CD4-positive, alpha-beta T cell treated with Interleukin-21 for 1 hour (primary cell): ENCODE measurements at regions not wholly inside any gene's neighbourhood (a gene's known extent, or its start where the extent isn't known, plus 50 kb on each side); places are given as distances from the start of the nearest gene placed in this dataset.

Source experiments
- DNase-seq: peaks from one replicate; pipeline ENCODE4 v3.0.0-alpha.2; 2020

DNA sequence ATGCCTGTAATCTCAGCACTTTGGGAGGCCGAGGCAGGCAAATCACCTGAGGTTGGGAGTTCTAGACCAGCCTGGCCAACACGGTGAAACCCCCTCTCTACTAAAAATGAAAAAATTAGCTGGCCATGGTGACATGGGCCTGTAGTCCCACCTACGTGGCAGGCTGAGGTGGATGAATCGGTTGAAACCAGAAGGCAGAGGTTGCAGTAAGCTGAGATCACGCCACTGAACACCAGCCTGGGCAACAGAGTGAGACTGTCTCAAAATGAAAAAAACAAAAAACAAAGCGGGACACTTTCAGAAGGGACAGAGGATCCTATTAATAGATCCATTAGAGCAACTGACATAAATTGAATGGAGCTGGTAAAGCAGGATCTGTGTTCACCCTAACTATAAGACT is 89.6 kb upstream of the SGCD start:
- DNase-seq = no peak

DNA sequence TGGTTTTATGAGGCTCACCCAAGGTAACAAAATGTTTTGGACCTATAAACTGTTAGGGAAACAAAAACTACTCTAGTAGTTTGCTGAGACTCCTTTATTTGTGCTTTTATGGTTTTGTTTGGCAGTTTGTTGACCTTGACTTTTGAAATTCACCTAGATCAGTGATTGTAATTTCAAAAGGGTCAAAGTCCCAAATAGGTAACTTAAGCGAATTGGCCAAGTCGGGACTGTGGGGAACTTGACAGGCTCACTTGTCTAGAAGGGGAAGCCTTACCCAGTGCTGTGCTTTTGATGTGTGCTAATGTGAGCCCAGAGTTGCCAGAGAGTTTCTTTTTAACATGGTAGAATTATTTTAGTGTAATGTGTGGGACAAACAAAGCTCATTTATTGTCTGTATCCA is 87.2 kb upstream of the SGCD start:
- DNase-seq = no peak

DNA sequence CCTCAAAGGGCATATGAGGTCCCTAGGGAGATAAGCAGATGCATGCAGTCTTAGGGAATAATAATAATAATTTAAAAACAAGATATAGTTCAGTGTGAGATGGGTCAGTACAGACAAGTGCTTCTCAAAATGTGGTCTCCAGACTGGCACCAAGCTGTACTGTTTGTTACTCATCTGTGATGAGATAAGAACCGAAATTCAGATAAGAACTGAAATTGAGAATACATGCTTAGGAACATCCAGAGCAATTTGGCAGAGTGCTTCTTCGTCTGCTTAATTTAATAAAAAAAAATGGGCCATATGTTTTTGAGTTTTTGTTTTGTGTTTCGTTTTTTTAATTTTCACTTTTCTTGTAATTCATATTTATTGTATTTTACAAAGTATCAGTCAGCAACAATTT is 86.5 kb upstream of the SGCD start:
- no peak for DNase-seq

DNA sequence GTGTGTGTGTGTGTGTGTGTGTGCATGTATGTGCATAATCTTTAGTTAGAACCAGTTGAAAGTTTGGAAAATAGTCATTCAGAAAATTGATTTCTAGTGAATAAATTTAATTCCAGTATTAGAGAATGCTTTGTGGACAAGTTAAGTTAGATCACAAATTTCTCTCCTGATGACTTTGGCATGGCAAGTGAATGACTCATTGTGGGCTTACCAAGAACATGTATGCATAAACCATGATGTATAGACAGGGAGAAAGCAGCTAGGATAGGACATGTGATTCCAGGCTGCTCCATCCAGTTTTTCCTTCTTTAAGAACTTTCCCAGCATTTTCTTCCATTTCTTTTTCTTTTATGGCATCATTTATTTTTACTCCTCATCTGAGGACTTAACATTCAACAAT is 85.7 kb upstream of the SGCD start:
- DNase-seq = no peak

DNA sequence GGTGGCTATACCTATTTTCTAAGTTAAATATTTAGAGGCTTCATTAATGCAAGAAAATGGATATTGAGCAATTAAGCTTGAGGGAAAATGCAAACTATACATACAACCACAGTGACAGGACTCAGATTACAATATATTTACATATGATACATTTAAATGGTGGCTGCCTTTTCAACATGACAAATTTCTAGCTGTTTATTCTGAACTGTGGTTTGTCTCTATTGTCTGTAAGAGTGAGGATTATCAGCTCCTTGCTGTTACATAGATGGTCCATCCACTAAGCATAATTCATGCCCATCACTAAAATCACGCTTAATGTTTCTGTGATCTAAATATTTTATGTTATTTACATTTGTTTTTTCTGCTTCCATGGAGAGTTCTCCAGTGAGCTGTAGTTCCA is 81.1 kb upstream of the SGCD start:
- DNase-seq = no peak

DNA sequence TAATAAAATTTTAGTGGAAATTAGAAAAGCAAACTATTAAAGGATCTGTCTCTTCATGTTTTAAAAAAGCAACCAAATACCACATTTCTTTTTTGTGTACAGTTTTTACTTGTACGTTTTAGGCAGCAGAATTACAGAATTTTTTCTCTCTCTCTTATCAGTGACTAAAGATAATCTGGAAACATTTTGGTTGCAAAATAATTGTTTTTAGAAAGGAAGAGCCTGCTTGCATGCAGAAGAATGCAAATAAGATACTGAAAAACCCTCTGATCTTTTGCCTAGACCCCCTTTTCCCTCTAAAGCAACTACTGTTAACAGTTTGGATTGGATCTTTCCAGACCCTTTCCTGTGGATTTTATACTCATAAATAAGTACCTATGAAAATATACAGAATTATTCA is 75.9 kb upstream of the SGCD start:
- no peak for DNase-seq

DNA sequence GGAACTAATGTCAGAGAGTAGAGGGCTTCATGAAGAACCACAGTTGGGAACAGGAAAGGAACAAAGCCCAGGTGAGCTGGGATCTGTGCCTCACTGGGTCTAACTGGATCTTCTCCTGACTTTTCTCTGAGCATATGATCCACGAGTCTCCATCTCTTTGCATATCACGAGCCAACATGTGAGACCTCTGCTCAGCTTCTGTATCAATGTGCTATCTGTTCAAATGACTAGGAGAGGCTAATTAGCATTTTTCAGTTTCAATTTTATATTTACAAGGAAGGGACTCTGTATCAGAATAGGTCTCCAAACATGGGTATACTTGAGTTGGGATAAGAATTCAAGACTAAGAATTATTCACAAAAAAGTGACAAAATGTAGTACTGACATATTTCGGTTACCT is 73.8 kb upstream of the SGCD start:
- DNase-seq = no peak

DNA sequence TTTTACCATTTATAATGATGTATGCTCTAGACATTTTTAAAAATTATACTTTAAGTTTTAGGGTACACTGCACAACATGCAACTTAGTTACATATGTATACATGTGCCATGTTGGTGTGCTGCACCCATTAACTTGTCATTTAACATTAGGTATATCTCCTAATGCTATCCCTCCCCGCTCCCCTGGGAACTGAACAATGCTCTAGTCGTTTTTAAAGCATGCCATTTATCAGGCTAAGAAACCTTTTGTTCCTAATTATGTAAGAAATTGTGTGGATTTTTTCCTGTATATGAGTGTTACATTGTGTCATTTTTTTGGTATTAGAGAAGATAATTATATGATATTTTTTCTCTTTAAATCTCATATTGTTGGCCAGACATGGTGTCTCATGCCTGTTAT is 72.8 kb upstream of the SGCD start:
- DNase-seq = no peak

DNA sequence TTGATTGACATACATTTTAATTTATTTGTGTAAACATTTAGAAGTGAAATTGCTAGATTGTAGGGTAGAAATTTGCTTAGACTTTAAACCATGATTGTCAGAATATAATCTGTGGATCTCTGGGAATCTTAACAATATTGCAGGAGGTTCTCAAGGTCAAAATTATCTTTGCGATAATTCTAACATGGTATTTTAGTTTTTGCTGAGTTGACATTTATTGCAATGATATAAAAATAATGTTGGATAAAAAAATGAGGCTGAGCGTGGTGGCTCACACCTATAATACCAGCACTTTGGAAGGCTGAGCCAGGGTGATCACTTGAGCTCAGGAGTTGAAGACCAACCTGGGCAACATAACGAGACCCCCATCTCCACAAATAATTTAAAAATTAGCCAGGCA is 70.3 kb upstream of the SGCD start:
- no peak for DNase-seq

DNA sequence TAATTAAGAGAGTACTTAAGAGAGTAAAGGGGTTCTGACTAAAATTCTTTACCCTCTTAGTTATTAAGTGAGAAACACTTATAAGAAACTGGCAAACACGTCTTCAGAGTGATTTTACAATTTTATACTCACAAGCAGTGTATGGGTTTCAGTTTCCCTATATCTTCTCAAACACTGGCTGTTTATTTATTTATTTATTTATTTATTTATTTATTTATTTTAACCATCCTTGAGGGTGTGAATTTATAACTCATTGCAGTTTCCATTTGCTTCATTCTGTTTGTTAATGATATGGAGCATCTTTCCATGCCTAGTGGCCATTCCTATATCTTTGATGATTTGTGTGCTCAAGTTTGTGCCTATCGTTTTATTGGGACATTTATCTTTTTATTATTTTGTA is 68.0 kb upstream of the SGCD start:
- no peak for DNase-seq

DNA sequence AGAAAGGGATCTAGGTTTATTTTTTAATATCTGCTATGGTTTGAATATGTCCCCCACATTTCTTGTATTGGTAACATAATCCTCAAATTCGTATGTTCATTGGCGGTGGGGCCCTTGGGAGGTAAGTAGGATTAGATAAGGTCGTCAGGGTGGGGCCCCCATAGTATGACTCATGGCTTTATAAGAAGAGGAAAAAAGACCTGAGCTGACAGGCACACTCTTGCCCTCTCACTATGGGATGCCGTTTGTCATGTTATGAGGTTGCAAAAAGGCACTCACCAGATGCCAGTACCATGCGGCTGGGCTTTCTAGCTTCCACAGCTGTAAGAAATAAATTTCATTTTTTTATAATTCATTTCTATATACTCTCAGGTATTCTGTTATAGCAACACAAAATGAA is 67.3 kb upstream of the SGCD start:
- no peak for DNase-seq

DNA sequence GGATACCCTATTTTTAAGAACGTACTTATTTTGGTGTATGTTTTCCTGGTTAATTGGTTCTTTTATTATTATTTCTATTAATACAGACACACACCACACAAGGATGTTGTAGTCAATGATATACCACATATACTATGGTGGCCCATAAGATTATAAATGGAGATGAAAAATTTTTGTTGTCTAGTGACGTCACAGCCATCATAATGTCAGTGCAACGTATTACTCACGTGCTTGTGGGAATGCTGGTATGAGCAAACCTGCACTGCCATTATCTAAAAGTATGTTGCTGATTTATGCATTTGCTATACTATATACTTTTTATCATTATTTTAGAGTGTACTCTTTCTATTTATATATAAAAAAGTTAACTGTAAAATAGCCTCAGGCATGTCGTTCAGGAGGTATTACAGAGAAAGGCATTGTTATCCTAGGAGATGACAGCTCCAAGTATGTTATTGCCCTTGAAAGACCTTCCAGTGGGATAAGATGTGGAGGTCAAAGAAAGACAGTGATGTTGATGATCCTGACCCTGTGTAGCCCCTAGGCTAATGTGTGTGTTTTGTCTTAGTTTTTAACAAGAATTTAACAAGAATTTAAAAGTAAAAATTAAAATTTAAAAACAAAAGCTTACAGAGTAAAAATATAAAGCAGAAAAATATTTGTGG is 65.6 kb upstream of the SGCD start:
- DNase-seq = no peak

DNA sequence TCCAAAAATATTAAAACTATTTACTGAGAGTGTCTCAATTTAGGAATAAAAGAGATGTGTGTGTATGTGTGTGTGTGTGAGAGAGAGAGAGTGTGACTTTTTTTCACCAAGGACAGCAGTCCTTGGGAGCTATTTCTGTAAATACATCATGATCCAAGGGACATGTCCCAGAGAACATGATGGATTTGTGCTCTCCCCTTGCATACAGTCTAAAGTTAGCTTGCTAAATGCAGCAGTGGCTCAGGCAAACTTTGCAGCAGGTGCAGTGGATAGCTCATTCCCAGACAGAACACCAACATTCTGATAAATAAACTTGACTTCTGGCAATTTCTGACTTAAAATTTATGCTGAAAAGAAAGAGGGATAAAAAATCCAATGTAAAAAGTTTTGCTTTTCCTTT is 55.4 kb upstream of the SGCD start:
- no peak for DNase-seq

DNA sequence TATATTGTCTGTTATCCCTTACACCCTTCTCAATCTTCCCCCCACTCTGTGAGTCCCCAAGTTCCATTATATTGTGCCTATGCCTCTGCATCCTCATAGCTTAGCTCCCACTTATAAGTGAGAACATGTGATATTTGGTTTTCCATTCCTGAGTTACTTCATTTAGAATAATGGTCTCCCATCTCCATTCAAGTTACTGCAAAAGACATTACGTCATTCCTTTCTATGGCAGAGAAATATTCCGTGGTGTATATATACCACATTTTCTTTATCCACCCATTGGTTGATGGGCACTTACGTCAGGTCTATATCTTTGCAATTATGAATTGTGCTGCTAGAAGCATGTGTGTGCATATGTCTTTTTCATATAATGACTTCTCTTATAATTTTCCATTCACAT is 54.8 kb upstream of the SGCD start:
- DNase-seq = no peak

DNA sequence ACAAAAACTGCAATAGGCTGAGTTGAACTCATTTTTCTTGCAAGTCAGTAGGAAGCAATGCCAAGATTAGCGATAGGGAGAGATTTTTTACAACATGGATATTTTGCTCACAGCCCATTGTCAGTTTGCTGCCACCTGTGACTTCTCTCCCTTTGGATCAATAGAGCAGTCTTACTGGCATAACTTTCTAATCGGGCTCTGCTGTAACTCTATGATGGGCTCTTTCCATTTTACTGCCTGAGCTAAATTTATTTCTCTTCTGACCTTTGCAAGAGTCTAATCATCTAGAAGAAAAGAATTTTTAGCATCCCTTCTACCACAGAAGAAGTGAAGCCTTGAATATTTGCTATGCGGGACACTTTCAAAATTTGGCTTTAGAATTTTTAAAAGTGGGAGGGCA is 53.6 kb upstream of the SGCD start:
- no peak for DNase-seq

DNA sequence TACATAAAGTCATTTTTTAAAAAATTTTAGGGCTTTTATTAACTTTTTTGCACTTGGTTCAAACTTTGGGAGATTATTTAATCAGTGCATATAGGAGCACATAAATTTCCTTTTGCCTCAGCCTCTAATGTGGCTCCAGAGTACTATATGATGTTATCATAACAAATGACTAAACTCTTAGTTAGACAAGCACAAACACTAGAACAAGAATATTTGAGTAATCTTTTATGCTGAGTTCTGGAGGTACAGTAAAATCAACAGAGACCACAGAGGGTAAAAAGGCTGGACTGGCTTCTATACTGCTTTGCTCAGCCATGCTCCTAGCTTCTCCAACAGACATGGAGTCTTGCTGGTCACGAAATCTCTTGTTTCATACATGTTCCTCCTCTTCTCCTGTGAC is 52.5 kb upstream of the SGCD start:
- DNase-seq = no peak
